Kidney epithelial cell (primary cell): ENCODE measurements at regions not wholly inside any gene's neighbourhood (a gene's known extent, or its start where the extent isn't known, plus 50 kb on each side); places are given as distances from the start of the nearest gene placed in this dataset.

ENCODE experiments used
- DNase-seq: peaks from one replicate; pipeline ENCODE4 v3.0.0-alpha.2; 2010; ENCODE audit warnings: low read depth
- H3K27me3 ChIP-seq: 2 replicates; pipeline ENCODE4 v1.6.0; 2011; ENCODE audit warnings: low read length; ENCODE audit not compliant: control insufficient read depth, insufficient read depth
- H3K36me3 ChIP-seq: 2 replicates; pipeline ENCODE4 v1.5.1; 2011; ENCODE audit warnings: low read length; ENCODE audit not compliant: control insufficient read depth, insufficient read depth
- H3K4me3 ChIP-seq: 2 replicates; pipeline ENCODE4 v1.5.1; 2011; ENCODE audit warnings: low read depth, mild to moderate bottlenecking, control low read depth, low read length
- CTCF ChIP-seq: IDR thresholded peaks from 2 replicates; pipeline ENCODE4 v1.5.1; 2011; ENCODE audit warnings: mild to moderate bottlenecking, moderate library complexity, low read length, control low read depth, inconsistent platforms; ENCODE audit not compliant: insufficient read depth, poor library complexity, severe bottlenecking

GRCh38 chr11:88042647-88043046 is 132.6 kb downstream of the RAB38 start:
- Histone ChIP-seq H3K4me3 (no peak overlapping the region), H3K27me3 (no peaks in the 10 kb centered on the region), H3K36me3 (no peaks in the 10 kb centered on the region)
- TF ChIP-seq CTCF = no peak
- no peak for DNase-seq

GRCh38 chr11:88042238-88042637 is 133.0 kb downstream of the RAB38 start:
- TF ChIP-seq CTCF = no peak
- Histone ChIP-seq H3K27me3 (no peaks in the 10 kb centered on the region), H3K36me3 (no peaks in the 10 kb centered on the region), H3K4me3 (no peak overlapping the region)
- DNase-seq = no peak

GRCh38 chr11:88041679-88042078 is 133.6 kb downstream of the RAB38 start:
- H3K36me3 ChIP-seq = no peaks in the 10 kb centered on the region
- DNase-seq = no peak
- H3K27me3 ChIP-seq = no peaks in the 10 kb centered on the region
- TF ChIP-seq CTCF = no peak
- no peak overlapping the region for H3K4me3 ChIP-seq

GRCh38 chr11:88040148-88040496 is 135.1 kb downstream of the RAB38 start:
- Histone ChIP-seq H3K27me3 (no peaks in the 10 kb centered on the region), H3K4me3 (no peak overlapping the region), H3K36me3 (no peaks in the 10 kb centered on the region)
- TF ChIP-seq CTCF = no peak
- DNase-seq = no peak

GRCh38 chr11:88039476-88040147 is 135.6 kb downstream of the RAB38 start:
- TF ChIP-seq CTCF = no peak
- H3K36me3 ChIP-seq = no peaks in the 10 kb centered on the region
- no peak for DNase-seq
- H3K27me3 ChIP-seq = no peaks in the 10 kb centered on the region
- no peak overlapping the region for H3K4me3 ChIP-seq

GRCh38 chr11:88038063-88038462 is 137.2 kb downstream of the RAB38 start:
- no peak for DNase-seq
- Histone ChIP-seq H3K27me3 (no peaks in the 10 kb centered on the region), H3K4me3 (no peak overlapping the region), H3K36me3 (no peaks in the 10 kb centered on the region)
- no peak for TF ChIP-seq CTCF
